ENCODE measurements at regions not wholly inside any gene's neighbourhood (a gene's known extent, or its start where the extent isn't known, plus 50 kb on each side); places are given as distances from the start of the nearest gene placed in this dataset.

- no peak for ATAC-seq
- H3K27me3 Mint-ChIP-seq = no peaks in the 10 kb centered on the region
Observed at GRCh38 chr5:29982457-29982856, 1211.0 kb upstream of the CDH6 start.

GRCh38 chr5:29972597-29972996 lies 1220.9 kb upstream of the CDH6 start:
- H3K4me3 Mint-ChIP-seq = no peak overlapping the region
- no peak overlapping the region for H3K27ac Mint-ChIP-seq
- H3K9me3 ChIP-seq (ENCODE audit: control insufficient read depth, low read length, poor library complexity, severe bottlenecking) = no peaks in the 10 kb centered on the region
- no peaks in the 10 kb centered on the region for H3K27me3 Mint-ChIP-seq
- ATAC-seq (no peak), DNase-seq (no peak)
- H3K36me3 Mint-ChIP-seq (ENCODE audit: low read depth) = no peaks in the 10 kb centered on the region
- no peaks in the 10 kb centered on the region for H3K4me1 Mint-ChIP-seq

More at GRCh38 chr5:29982457-29982856, 1211.0 kb upstream of the CDH6 start:
- H3K36me3 Mint-ChIP-seq (ENCODE audit: low read depth) = no peaks in the 10 kb centered on the region
- H3K4me3 Mint-ChIP-seq = no peak overlapping the region
- no peaks in the 10 kb centered on the region for H3K9me3 ChIP-seq (ENCODE audit: control insufficient read depth, low read length, poor library complexity, severe bottlenecking)
- no peak overlapping the region for H3K27ac Mint-ChIP-seq
- no peaks in the 10 kb centered on the region for H3K4me1 Mint-ChIP-seq
- DNase-seq = no peak

GRCh38 chr5:29963956-29964355 lies 1229.5 kb upstream of the CDH6 start:
- Mint-ChIP-seq H3K27ac (no peak overlapping the region), H3K4me3 (no peak overlapping the region), H3K36me3 (ENCODE audit: low read depth) (no peaks in the 10 kb centered on the region), H3K4me1 (no peaks in the 10 kb centered on the region), H3K27me3 (no peaks in the 10 kb centered on the region)
- no peak for ATAC-seq
- no peak for DNase-seq
- no peaks in the 10 kb centered on the region for H3K9me3 ChIP-seq (ENCODE audit: control insufficient read depth, low read length, poor library complexity, severe bottlenecking)

GRCh38 chr5:29960323-29960722 lies 1233.2 kb upstream of the CDH6 start:
- no peak for DNase-seq
- H3K4me1 Mint-ChIP-seq = no peaks in the 10 kb centered on the region
- no peak overlapping the region for H3K27ac Mint-ChIP-seq
- no peaks in the 10 kb centered on the region for H3K27me3 Mint-ChIP-seq
- H3K36me3 Mint-ChIP-seq (ENCODE audit: low read depth) = no peaks in the 10 kb centered on the region
- H3K9me3 ChIP-seq (ENCODE audit: control insufficient read depth, low read length, poor library complexity, severe bottlenecking) = no peaks in the 10 kb centered on the region
- no peak for ATAC-seq
- no peak overlapping the region for H3K4me3 Mint-ChIP-seq

GRCh38 chr5:29950416-29951145 lies 1242.9 kb upstream of the CDH6 start:
- no peaks in the 10 kb centered on the region for H3K9me3 ChIP-seq (ENCODE audit: control insufficient read depth, low read length, poor library complexity, severe bottlenecking)
- DNase-seq (no peak), ATAC-seq (no peak)
- no peaks in the 10 kb centered on the region for H3K4me1 Mint-ChIP-seq
- H3K36me3 Mint-ChIP-seq (ENCODE audit: low read depth) = no peaks in the 10 kb centered on the region
- no peak overlapping the region for H3K27ac Mint-ChIP-seq
- H3K4me3 Mint-ChIP-seq = no peak overlapping the region
- H3K27me3 Mint-ChIP-seq = no peaks in the 10 kb centered on the region

- no peak for ATAC-seq
- H3K36me3 Mint-ChIP-seq (ENCODE audit: low read depth) = no peaks in the 10 kb centered on the region
- no peak for DNase-seq
- H3K4me1 Mint-ChIP-seq = no peaks in the 10 kb centered on the region
- H3K9me3 ChIP-seq (ENCODE audit: control insufficient read depth, low read length, poor library complexity, severe bottlenecking) = no peaks in the 10 kb centered on the region
- H3K4me3 Mint-ChIP-seq = no peak overlapping the region
- no peaks in the 10 kb centered on the region for H3K27me3 Mint-ChIP-seq
- no peak overlapping the region for H3K27ac Mint-ChIP-seq
Observed at GRCh38 chr5:29949301-29949872, 1244.1 kb upstream of the CDH6 start.

- Mint-ChIP-seq H3K4me3 (no peak overlapping the region), H3K27me3 (no peaks in the 10 kb centered on the region), H3K36me3 (ENCODE audit: low read depth) (no peaks in the 10 kb centered on the region), H3K4me1 (no peaks in the 10 kb centered on the region), H3K27ac (no peak overlapping the region)
- H3K9me3 ChIP-seq (ENCODE audit: control insufficient read depth, low read length, poor library complexity, severe bottlenecking) = no peaks in the 10 kb centered on the region
- ATAC-seq (no peak), DNase-seq (no peak)
Observed at GRCh38 chr5:29944327-29944726, 1249.2 kb upstream of the CDH6 start.

- Mint-ChIP-seq H3K27me3 (no peaks in the 10 kb centered on the region), H3K36me3 (ENCODE audit: low read depth) (no peaks in the 10 kb centered on the region), H3K27ac (no peak overlapping the region), H3K4me3 (no peak overlapping the region), H3K4me1 (no peaks in the 10 kb centered on the region)
- DNase-seq (no peak), ATAC-seq (no peak)
- peaks cover 3% of the 10 kb centered on the region for H3K9me3 ChIP-seq (ENCODE audit: control insufficient read depth, low read length, poor library complexity, severe bottlenecking)
Observed at GRCh38 chr5:29942089-29942488, 1251.4 kb upstream of the CDH6 start.

- Mint-ChIP-seq H3K27ac (no peak overlapping the region), H3K27me3 (no peaks in the 10 kb centered on the region), H3K4me1 (no peaks in the 10 kb centered on the region), H3K4me3 (no peak overlapping the region), H3K36me3 (ENCODE audit: low read depth) (no peaks in the 10 kb centered on the region)
- DNase-seq (no peak), ATAC-seq (no peak)
- H3K9me3 ChIP-seq (ENCODE audit: control insufficient read depth, low read length, poor library complexity, severe bottlenecking) = peaks cover 3% of the 10 kb centered on the region
Observed at GRCh38 chr5:29939988-29940387, 1253.5 kb upstream of the CDH6 start.

- H3K27ac Mint-ChIP-seq = no peak overlapping the region
- ATAC-seq (no peak), DNase-seq (no peak)
- no peaks in the 10 kb centered on the region for H3K4me1 Mint-ChIP-seq
- H3K4me3 Mint-ChIP-seq = no peak overlapping the region
- H3K9me3 ChIP-seq (ENCODE audit: control insufficient read depth, low read length, poor library complexity, severe bottlenecking) = peaks cover 3% of the 10 kb centered on the region
- H3K27me3 Mint-ChIP-seq = no peaks in the 10 kb centered on the region
- H3K36me3 Mint-ChIP-seq (ENCODE audit: low read depth) = no peaks in the 10 kb centered on the region
Observed at GRCh38 chr5:29935371-29935770, 1258.1 kb upstream of the CDH6 start.

GRCh38 chr5:29930316-29930715 lies 1263.2 kb upstream of the CDH6 start:
- no peaks in the 10 kb centered on the region for H3K9me3 ChIP-seq (ENCODE audit: control insufficient read depth, low read length, poor library complexity, severe bottlenecking)
- DNase-seq = no peak
- Mint-ChIP-seq H3K27ac (no peak overlapping the region), H3K27me3 (no peaks in the 10 kb centered on the region), H3K4me3 (no peak overlapping the region), H3K36me3 (ENCODE audit: low read depth) (no peaks in the 10 kb centered on the region), H3K4me1 (no peaks in the 10 kb centered on the region)
- ATAC-seq = no peak

GRCh38 chr5:29924107-29924506 lies 1269.4 kb upstream of the CDH6 start:
- Mint-ChIP-seq H3K4me3 (no peak overlapping the region), H3K27ac (no peak overlapping the region), H3K27me3 (no peaks in the 10 kb centered on the region), H3K4me1 (no peaks in the 10 kb centered on the region), H3K36me3 (ENCODE audit: low read depth) (no peaks in the 10 kb centered on the region)
- ATAC-seq (no peak), DNase-seq (no peak)
- no peaks in the 10 kb centered on the region for H3K9me3 ChIP-seq (ENCODE audit: control insufficient read depth, low read length, poor library complexity, severe bottlenecking)

- H3K4me3 Mint-ChIP-seq = no peak overlapping the region
- H3K9me3 ChIP-seq (ENCODE audit: control insufficient read depth, low read length, poor library complexity, severe bottlenecking) = no peaks in the 10 kb centered on the region
- H3K27ac Mint-ChIP-seq = no peak overlapping the region
- ATAC-seq (no peak), DNase-seq (no peak)
- H3K4me1 Mint-ChIP-seq = no peaks in the 10 kb centered on the region
- H3K27me3 Mint-ChIP-seq = no peaks in the 10 kb centered on the region
- no peaks in the 10 kb centered on the region for H3K36me3 Mint-ChIP-seq (ENCODE audit: low read depth)
Observed at GRCh38 chr5:29905626-29906353, 1287.7 kb upstream of the CDH6 start.

- no peaks in the 10 kb centered on the region for H3K27me3 Mint-ChIP-seq
- ATAC-seq (no peak), DNase-seq (no peak)
- no peak overlapping the region for H3K4me3 Mint-ChIP-seq
- no peaks in the 10 kb centered on the region for H3K4me1 Mint-ChIP-seq
- H3K27ac Mint-ChIP-seq = no peak overlapping the region
- H3K9me3 ChIP-seq (ENCODE audit: control insufficient read depth, low read length, poor library complexity, severe bottlenecking) = no peaks in the 10 kb centered on the region
- H3K36me3 Mint-ChIP-seq (ENCODE audit: low read depth) = no peaks in the 10 kb centered on the region
Observed at GRCh38 chr5:29902859-29903258, 1290.6 kb upstream of the CDH6 start.
